Memory B cell (primary cell): ENCODE measurements at regions not wholly inside any gene's neighbourhood (a gene's known extent, or its start where the extent isn't known, plus 50 kb on each side); places are given as distances from the start of the nearest gene placed in this dataset.

Experiments
- ATAC-seq: fragments of 150-1000 bp; cut with Tn5 transposase; 2 replicates; pipeline ENCODE4 v1.10.0; 2021; ENCODE audit warnings: low read depth, mild to moderate bottlenecking, moderate library complexity
- DNase-seq, 2 donors: peaks; one replicate each; pipeline ENCODE4 v3.0.0; 2022; ENCODE audit warnings: low spot score in 2 of 2
- H3K27ac Mint-ChIP-seq: one replicate; pipeline ENCODE4 v1.8.0; 2022; ENCODE audit warnings: mild to moderate bottlenecking, moderate library complexity, mixed read lengths
- H3K27me3 Mint-ChIP-seq: one replicate; pipeline ENCODE4 v1.8.0; 2022; ENCODE audit warnings: mixed read lengths
- H3K36me3 Mint-ChIP-seq: one replicate; pipeline ENCODE4 v1.8.0; 2022; ENCODE audit warnings: mild to moderate bottlenecking, mixed read lengths
- H3K4me1 Mint-ChIP-seq: one replicate; pipeline ENCODE4 v1.8.0; 2022; ENCODE audit warnings: mixed read lengths
- H3K4me3 Mint-ChIP-seq: one replicate; pipeline ENCODE4 v1.8.0; 2022; ENCODE audit warnings: mild to moderate bottlenecking, moderate library complexity, mixed read lengths
- H3K9me3 Mint-ChIP-seq: one replicate; pipeline ENCODE4 v1.8.0; 2022; ENCODE audit warnings: mixed read lengths

DNA sequence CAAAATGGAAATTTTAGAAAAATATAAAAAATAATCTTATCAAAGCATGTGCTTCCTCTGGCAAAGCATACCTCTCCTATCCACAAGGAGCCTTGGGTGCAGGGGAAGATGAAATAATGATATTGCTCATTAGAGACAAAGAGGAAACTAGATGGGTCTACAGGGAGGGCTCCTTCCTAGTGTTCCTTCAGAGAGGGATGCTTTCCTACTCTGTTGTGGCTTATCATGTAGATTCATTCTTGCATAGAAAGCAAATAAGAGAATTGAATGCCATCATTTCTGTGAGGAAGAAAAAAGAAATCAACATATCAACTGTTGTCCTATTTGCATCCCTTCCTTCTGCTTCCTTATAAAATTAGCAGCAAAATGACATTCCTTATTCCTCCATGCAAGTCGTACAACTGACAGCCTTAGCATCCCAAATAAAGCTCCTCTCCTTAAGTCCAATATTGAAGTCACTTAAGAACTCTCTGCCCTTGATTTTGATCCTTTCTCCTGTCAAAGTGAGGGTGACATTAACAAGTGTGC, 543.9 kb upstream of the PLXNA2 start:
- H3K9me3 Mint-ChIP-seq = no peaks in the 10 kb centered on the region

DNA sequence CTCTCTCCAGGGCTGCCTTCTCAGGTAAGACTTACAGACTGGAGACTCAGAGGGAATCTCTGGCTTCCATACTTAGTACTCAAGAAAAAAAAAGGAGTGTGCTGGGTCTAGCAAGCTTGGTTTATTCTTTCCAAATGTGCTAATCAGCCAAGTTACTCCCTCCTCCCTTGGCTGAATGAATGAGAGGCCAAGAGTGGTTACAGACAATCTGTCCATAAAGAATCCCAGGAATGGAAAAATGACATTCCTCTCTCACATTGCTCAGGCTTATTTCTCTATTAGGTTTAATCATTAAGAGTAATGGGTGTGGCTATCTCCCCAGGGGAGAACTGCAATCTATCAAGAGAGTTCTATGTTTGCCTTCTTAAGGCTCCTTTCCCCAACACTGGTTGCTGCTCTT, 547.3 kb upstream of the PLXNA2 start:
- H3K4me3 Mint-ChIP-seq = no peak overlapping the region
- H3K27ac Mint-ChIP-seq = no peak overlapping the region
- ATAC-seq = no peak
- H3K36me3 Mint-ChIP-seq = no peaks in the 10 kb centered on the region
- no peaks in the 10 kb centered on the region for H3K9me3 Mint-ChIP-seq
- no peak for DNase-seq
- no peaks in the 10 kb centered on the region for H3K27me3 Mint-ChIP-seq
- no peaks in the 10 kb centered on the region for H3K4me1 Mint-ChIP-seq

More for the DNA sequence above, 543.9 kb upstream of the PLXNA2 start:
- DNase-seq = no peak
- ATAC-seq = no peak
- H3K4me3 Mint-ChIP-seq = no peak overlapping the region
- no peaks in the 10 kb centered on the region for H3K27me3 Mint-ChIP-seq
- no peaks in the 10 kb centered on the region for H3K4me1 Mint-ChIP-seq
- H3K27ac Mint-ChIP-seq = no peak overlapping the region
- H3K36me3 Mint-ChIP-seq = no peaks in the 10 kb centered on the region

DNA sequence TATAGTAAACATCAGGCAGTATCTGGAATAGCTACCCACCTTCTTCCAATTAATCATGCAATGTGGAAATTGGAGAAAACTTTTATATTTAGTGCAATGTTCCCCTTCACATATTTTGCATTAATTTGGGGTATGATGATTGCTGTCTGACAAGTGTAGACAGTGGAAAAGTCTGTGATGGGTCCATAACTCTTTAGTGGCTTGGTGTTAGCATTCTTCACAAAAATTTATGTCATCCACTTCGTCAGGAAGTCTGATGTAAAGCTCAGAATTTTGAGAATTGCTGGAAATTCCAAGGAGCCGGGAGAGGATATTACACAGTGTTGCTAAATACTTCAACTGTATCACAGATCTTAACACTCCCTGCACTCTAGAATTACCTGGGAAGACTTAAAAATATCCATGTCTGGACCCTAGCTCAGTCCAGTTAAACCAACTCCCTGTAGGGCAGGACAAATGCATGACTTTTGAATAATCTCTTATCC, 549.7 kb upstream of the PLXNA2 start:
- no peak for DNase-seq
- H3K4me1 Mint-ChIP-seq = no peaks in the 10 kb centered on the region
- no peaks in the 10 kb centered on the region for H3K9me3 Mint-ChIP-seq
- no peaks in the 10 kb centered on the region for H3K36me3 Mint-ChIP-seq
- H3K4me3 Mint-ChIP-seq = no peak overlapping the region
- no peaks in the 10 kb centered on the region for H3K27me3 Mint-ChIP-seq
- no peak for ATAC-seq
- H3K27ac Mint-ChIP-seq = no peak overlapping the region

DNA sequence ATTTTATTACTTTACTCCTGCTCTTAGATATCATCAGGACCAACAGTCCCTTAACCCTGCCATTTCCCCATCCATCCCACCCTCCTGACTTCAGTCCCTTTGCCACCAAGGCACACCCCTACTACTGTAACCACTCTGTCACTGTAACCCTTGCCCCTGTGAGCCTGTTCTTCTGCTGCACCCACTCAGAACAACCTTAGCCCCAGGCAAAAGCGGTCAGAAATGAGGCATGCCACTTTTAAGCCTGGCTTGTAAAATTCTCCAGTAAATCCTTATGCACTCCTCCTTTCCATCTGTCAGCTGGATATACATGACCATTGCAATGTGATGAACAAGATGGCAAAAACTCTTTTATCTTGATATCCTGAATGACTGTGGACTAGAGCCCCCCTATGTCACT, 555.0 kb upstream of the PLXNA2 start:
- no peak overlapping the region for H3K27ac Mint-ChIP-seq
- no peak overlapping the region for H3K4me3 Mint-ChIP-seq
- H3K4me1 Mint-ChIP-seq = no peaks in the 10 kb centered on the region
- H3K9me3 Mint-ChIP-seq = no peaks in the 10 kb centered on the region
- no peaks in the 10 kb centered on the region for H3K36me3 Mint-ChIP-seq
- ATAC-seq (no peak), DNase-seq (no peak)
- no peaks in the 10 kb centered on the region for H3K27me3 Mint-ChIP-seq

DNA sequence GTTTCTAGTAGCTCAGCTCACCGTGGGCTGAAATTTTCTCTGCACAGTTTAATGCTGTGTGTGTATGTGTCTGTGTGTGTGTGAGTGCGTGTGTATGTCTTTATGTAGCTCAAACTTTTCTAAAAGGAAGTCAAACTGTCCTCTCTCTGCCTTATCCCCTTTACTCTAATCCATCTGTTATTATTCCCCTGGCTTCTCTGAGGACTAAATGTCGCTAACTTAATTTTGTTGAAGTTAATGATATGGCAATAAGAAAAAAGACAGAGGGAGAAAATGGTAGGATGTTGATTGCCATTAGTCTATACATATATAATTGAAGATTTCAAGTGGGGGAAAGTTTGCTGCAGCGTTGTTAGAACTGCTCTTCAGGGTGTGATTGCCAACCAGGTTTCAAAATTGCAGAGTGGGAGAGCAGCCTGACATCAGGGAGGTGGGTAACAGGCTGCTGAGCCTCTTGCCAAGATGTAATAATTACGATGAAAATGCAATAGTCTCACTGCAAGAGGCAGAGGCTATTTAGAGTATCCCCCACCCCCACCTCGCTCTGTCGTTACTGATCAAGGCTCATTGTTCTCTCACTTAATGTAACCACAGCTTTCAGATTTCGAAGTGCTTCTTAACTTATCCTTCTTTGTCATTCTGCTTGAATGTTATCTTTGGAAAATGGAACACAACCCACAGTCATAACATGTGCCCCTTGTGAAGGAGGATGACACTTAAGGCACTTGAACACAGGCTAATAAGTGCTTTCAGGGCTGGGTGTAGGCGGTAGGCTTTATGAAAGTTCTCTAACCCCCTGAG, 559.0 kb upstream of the PLXNA2 start:
- H3K36me3 Mint-ChIP-seq = peaks cover 2% of the 10 kb centered on the region
- no peak for ATAC-seq
- no peak overlapping the region for H3K4me3 Mint-ChIP-seq
- H3K27me3 Mint-ChIP-seq = no peaks in the 10 kb centered on the region
- H3K4me1 Mint-ChIP-seq = no peaks in the 10 kb centered on the region
- H3K9me3 Mint-ChIP-seq = peaks cover 11% of the 10 kb centered on the region
- no peak overlapping the region for H3K27ac Mint-ChIP-seq
- no peak for DNase-seq

DNA sequence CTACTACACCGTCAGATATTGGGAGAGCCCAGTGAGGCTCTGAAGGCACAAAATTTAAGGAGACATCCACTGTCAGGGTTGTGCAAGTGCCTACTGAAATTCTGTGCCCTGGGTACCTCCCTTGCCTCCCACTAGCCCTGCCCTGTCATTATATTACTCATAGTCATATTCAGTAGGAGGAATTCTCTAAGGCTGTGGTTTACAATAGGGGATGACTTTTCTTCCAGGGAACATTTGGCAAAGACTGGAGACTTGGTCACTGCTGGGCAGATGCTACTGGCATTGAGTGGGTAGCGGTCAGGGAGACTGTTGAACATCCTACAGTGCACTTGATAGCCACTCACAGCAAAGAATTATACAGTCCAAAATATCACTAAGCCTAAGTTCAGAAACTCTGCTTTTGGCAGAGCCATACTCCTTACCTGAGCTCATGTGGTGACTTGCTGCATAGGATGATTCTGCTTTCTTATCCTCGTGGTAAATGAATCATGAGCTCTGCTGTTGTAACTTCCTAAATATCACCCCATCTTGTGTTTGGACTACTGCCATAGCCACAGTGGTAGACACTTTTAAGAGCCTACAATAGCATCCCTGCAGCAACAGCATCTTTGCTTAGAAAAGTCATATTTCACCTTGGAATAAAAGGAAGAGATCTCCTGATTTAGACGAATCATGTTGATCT, 563.4 kb upstream of the PLXNA2 start:
- no peak for DNase-seq
- Mint-ChIP-seq H3K27me3 (peaks cover 2% of the 10 kb centered on the region), H3K9me3 (peaks cover 14% of the 10 kb centered on the region), H3K27ac (no peak overlapping the region), H3K4me1 (no peaks in the 10 kb centered on the region), H3K4me3 (no peak overlapping the region), H3K36me3 (peaks cover 2% of the 10 kb centered on the region)
- ATAC-seq = no peak

DNA sequence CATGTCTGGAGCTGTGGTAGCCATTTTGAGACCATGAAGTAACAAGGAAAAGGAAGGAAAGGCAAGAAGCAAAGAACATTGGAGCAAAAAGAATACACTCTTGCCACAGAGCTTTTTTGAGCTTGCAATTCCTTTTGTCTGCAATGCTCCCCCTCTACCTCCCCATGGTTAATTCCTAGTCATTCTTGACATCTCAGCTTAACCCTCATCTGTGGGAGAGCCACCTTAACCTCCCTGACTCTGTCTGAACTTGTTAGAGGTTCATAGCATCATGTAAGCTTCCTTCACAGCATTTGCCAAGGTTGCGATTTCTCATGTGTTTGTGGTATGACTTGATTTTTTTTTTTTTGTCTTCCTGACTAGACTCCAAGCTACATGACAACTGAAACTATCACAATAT, 564.1 kb upstream of the PLXNA2 start:
- Mint-ChIP-seq H3K27me3 (peaks cover 4% of the 10 kb centered on the region), H3K4me1 (no peaks in the 10 kb centered on the region), H3K27ac (no peak overlapping the region), H3K36me3 (peaks cover 2% of the 10 kb centered on the region), H3K4me3 (no peak overlapping the region), H3K9me3 (peaks cover 15% of the 10 kb centered on the region)
- no peak for ATAC-seq
- no peak for DNase-seq

DNA sequence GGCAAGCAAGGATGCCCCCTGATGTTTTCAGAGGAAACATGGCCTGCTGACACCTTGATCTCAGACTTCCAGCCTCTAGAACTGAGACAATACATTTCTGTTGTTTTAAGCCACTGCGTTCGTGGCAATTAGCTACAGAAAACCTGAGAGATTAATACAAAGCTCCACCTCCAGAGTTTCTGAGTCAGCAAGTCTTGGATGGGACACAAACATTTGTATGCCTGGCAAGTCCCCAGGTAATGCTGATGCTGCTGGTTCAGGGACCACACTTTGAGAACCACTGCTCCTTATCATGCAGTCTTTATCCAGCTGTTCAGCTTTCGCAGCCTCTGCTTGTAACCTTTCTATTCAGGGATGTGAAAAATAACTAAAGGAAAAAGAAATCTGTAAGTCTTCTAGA, 565.7 kb upstream of the PLXNA2 start:
- no peak for DNase-seq
- Mint-ChIP-seq H3K9me3 (peaks cover 11% of the 10 kb centered on the region), H3K27me3 (peaks cover 4% of the 10 kb centered on the region), H3K27ac (no peak overlapping the region), H3K36me3 (no peaks in the 10 kb centered on the region), H3K4me3 (no peak overlapping the region), H3K4me1 (no peaks in the 10 kb centered on the region)
- no peak for ATAC-seq

DNA sequence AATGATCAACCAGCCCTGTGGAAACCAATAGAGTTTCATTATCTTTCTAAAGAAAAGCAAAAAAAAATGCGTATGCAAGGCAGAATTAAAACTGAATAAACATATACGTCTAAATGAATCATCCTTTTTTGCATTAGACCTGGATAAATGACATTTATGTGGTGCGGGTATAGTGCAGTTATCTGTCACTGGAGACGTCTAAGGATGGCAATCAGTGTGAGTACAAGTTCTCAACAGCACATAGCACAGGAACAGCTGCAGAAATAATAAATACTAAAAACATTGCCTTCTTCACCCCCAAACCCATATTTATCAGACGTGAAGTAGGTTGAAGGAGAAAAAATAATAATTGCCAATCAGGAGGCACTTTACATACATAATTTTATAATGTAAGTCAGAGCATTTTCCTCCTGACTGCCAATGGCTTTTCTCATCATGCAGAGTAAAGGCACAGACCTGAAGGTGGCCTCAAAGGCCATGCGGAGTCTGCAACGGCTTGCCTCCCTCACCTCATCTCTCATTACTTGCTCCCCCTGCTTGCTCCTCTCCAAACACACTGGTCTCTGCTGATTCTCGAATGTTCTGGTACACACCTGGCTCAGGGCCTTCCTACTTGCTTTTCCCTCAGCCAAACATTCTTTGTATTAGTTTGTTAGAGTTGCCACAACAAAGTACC, 574.7 kb upstream of the PLXNA2 start:
- Mint-ChIP-seq H3K9me3 (peaks cover 1% of the 10 kb centered on the region), H3K36me3 (no peaks in the 10 kb centered on the region), H3K4me3 (no peak overlapping the region), H3K27ac (no peak overlapping the region), H3K4me1 (no peaks in the 10 kb centered on the region), H3K27me3 (peaks cover 3% of the 10 kb centered on the region)
- DNase-seq (no peak), ATAC-seq (no peak)

DNA sequence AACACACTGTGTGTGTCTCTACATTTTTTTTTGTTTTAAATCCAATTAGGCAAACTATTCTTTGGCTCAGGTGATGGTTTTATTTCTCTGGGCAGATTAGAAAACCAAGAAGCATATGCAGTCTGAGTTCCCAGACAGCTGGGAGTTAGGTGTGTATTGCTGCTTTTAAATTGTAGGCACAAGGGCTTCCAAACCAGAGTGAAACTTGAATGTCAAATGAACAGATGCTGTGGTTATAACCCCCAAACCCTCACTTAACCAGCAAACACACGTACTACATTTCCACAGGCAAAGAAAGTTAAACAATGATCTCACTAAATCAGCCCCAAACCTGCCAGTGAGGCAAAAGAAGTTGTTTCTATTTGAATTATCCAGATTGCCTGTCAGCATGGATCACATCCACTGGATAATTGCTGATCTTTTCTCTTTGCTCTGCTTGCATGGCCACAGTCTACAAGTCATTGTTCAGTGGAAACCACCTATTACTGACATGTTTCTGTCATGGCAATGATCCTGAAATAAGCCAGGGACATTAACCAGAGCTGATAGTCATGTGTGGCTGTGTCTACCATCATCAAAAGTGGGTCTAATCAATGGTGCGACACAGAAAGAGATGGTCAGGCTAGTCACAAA, 576.5 kb upstream of the PLXNA2 start:
- ATAC-seq = no peak
- no peaks in the 10 kb centered on the region for H3K36me3 Mint-ChIP-seq

DNA sequence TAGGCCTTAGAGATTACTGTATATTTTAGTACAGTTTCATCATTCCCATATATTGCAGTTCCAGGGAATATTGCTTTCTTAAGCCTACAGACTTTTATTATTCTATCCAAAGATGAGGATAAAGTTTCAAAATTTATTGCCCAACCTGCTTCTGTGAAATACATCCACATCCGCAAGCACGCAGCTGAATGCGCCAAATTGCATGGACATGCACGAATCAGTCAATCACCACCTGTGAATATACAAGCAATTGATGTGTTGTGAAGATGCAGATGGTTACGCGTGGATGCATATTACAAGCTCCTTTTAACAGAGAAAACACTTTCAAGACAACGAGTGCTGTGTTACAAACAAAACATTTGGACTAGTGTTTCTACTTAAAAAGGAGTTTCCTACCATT, 577.8 kb upstream of the PLXNA2 start:
- no peaks in the 10 kb centered on the region for H3K36me3 Mint-ChIP-seq
- no peaks in the 10 kb centered on the region for H3K4me1 Mint-ChIP-seq
- ATAC-seq = no peak
- DNase-seq = no peak
- H3K27ac Mint-ChIP-seq = no peak overlapping the region
- H3K9me3 Mint-ChIP-seq = no peaks in the 10 kb centered on the region
- H3K27me3 Mint-ChIP-seq = peaks cover 3% of the 10 kb centered on the region
- H3K4me3 Mint-ChIP-seq = no peak overlapping the region

More for the DNA sequence above, 576.5 kb upstream of the PLXNA2 start:
- no peak for DNase-seq
- H3K27ac Mint-ChIP-seq = no peak overlapping the region
- no peaks in the 10 kb centered on the region for H3K4me1 Mint-ChIP-seq
- peaks cover 3% of the 10 kb centered on the region for H3K27me3 Mint-ChIP-seq
- no peak overlapping the region for H3K4me3 Mint-ChIP-seq
- H3K9me3 Mint-ChIP-seq = peaks cover 1% of the 10 kb centered on the region

DNA sequence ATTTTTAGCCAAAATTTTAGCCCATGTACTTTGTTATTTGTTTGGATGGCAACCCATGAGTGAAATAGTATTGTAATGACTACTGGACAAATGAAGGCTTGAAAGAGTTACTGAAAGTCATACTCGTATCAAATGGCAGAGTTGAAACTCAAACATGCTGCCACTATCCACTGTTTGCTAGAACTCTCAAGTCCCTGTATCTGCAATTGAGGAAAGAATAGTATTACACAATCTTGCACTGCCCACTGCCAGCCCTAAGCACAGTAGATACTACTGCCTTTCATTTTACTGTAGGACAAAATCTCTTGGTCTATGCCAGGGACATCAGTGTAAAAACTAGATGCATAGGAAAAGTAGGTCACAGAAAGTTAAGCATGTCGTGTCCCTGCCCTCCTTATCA, 581.1 kb upstream of the PLXNA2 start:
- Mint-ChIP-seq H3K4me3 (no peak overlapping the region), H3K27ac (no peak overlapping the region), H3K36me3 (no peaks in the 10 kb centered on the region), H3K9me3 (no peaks in the 10 kb centered on the region), H3K4me1 (no peaks in the 10 kb centered on the region), H3K27me3 (peaks cover 2% of the 10 kb centered on the region)
- ATAC-seq (no peak), DNase-seq (no peak)

DNA sequence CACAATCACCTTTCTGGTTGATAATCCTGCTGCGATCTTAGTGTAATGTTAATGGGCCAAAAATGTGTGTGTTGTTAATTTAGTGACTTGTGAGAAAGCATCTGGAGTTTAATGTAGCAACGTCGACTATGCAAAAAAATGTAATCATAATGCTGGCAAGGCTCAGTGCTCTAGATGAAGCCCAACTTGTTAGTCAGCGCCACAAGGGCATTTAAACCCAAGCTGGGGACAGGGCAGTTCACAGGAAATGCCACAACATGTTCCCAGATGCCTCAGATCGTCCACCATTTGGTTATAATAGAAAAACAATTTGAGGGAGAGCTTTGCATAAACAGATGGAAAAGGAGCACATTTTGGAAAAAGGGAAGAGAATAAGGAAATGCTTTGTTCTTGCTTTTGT, 585.4 kb upstream of the PLXNA2 start:
- Mint-ChIP-seq H3K27me3 (peaks cover 2% of the 10 kb centered on the region), H3K9me3 (no peaks in the 10 kb centered on the region), H3K4me1 (no peaks in the 10 kb centered on the region), H3K4me3 (no peak overlapping the region), H3K27ac (no peak overlapping the region), H3K36me3 (no peaks in the 10 kb centered on the region)
- no peak for ATAC-seq
- DNase-seq = no peak
